Endothelial cell of hepatic sinusoid (primary cell): ENCODE measurements at regions not wholly inside any gene's neighbourhood (a gene's known extent, or its start where the extent isn't known, plus 50 kb on each side); places are given as distances from the start of the nearest gene placed in this dataset.

Source experiments
- in situ Hi-C: cut with HindIII; loops from 2 replicates; pipeline ENCODE4 v1.10.0; 2017; ENCODE audit warnings: low sequenced_read_pairs

DNA sequence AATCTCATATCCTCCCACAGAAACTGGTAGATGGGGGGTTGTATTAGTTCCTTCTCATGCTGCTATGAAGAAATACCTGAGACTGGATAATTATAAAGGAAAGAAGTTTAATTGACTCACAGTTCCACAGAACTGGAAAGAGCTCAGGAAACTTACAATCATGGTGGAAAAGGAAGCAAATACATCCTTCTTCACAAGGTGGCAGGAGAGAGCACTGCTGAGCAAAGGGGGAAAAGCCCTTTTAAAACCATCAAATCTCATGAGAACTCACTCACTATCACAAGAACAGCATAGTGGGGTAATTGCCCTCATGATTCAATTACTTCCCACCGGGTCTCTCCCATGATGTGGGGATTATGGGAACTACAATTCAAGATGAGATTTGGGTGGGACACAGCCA, 250.5 kb upstream of the GPRIN3 start:
- in situ Hi-C loops = no loop called here

DNA sequence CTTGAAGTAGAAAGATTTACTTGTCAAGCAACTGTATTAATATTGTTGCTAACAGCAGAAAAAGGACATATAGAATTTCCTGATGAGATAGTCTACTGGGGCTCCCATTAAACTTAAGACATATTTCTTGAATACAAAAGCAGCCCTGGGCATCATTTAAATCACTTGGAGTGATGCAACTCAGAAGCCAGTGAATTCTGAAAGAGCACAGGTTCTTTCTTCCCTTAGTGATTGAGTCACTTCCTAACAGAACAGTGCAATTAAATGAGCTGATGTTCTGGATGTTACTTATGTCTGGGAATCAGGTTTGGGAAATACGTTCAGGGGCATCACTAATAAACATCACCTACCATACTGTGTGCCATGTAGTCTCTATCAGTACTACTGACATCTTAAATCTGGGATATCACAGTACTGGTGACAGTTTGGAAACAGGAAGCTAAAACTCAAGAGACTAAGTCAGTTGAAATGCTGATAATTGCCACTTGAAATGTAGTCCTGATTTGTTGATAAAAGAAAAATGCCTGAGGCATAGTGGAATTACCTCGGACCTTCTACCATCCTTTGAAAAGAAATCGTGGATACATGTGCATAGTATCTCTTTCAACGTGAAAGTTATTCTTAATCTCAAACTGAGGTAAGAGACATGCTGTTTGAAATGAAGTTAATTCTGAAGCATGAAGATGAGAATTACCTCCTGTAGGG, 249.2 kb upstream of the GPRIN3 start:
- in situ Hi-C loops = no loop called here

DNA sequence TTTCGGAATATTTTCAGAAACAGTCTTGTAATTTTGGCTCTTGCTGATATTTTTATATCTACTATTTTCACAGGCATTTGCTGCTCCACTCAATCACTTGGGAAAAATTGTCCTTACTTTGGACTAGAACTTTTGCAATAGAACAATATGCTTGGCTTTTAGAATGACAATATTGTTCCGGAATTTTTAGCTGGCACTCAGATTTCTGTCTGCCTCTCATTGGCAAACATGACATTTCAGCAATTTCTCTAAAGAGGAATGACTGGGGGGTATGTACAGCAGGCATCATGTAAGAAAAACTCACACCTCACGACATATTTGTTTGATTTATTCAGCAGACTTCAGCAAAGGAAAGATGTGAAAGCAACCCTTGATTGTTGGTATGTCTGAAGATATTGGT, 243.6 kb upstream of the GPRIN3 start:
- in situ Hi-C loops = no loop called here

DNA sequence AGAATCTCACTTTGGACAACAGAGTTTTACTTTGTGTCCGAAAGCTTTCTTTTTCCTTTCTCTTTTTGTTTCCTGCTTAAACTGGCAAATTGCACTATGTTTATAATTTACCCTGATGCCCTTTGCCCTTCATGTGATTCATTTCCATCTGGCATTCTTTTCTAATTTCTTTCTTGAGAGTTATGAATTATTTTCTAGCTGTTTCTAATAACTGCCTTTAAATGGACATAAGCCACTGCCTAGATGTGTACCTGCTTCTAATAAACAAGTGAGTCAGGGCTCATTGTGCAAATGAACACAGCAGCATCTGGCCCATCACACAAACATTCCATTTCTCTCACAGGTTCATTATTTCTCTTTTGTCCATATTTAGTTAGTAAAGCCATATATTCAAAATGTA, 242.3 kb upstream of the GPRIN3 start:
- in situ Hi-C loops = no loop called here

DNA sequence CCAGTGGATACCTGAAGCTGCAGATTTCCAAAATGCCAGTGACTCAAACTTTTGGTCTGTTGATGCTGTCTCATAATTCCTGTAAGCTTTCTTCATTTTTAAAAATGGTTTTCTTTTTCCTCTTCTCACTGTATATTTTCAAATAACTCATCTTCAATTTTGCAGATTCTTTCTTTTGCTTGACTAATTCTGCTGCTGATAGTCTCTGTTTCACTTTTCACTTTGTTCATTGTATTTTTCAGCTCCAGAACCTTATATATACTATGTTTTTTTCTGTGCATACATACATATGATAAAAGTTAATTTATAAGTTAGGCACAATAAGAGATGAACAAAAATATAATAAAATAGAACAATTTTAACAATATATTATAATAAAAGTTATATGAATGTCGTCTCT, 237.7 kb upstream of the GPRIN3 start:
- in situ Hi-C loops = no loop called here

DNA sequence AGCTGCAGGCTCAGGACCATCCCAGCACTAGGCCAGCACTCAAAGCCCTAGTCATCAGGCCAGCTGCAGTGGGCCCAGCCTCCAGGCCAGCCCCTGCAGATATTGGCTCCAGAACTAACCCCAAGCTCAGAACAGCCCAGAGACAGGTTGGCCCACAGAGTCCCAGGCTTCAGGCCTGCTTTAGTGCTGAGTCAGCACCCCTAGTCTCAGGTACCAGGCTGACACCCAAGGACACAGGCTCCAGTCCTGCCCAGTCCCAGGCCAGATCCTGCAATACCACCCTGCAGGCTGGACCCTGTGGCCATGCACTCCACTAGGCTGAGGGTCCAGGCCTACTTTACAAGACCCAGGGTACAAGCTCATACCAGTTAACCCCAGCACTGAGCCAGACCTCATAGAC, 234.4 kb upstream of the GPRIN3 start:
- in situ Hi-C loops = no loop called here

DNA sequence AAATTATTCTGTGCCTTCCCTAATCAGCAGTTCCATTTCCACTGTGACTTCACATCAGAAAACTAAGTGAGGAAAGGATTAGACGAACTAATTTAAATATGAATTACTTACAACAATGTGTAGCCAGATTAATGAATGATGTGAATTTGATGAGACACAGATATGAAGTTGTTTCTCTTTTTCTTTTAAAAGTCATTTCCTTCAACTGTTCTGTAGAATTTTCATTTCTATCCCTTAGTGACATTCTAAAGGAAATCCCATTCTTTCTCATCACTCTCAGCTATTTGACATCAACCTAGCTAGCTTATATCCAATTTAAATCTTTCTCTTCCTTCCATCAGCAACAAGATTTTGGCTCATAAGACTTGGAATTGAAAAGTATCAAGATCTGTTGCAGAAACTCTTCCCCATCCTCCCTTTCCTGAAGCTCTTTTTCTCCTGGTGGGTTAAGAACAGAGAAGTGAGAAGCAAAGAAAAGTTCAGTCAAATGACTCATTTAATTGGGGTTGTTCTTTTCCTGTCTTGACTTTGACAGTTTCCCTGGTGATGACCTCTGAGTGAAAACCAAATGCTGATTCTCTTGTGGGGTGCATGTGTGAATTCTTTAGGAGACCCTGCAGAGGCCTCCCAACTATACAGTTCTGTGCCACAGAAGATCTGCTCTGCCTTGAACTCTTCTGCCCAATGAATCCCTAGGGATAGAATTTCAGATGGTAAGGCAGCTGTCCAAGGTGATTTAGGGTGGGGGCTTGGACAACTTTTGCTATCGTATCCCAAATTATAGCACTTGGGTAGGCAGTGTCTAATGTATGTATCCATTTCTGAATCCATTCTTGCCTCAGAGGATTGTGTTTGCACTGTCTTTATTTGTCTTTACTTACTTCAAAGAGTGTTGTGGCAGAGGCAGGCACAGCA, 232.5 kb upstream of the GPRIN3 start:
- in situ Hi-C loops = no loop called here

DNA sequence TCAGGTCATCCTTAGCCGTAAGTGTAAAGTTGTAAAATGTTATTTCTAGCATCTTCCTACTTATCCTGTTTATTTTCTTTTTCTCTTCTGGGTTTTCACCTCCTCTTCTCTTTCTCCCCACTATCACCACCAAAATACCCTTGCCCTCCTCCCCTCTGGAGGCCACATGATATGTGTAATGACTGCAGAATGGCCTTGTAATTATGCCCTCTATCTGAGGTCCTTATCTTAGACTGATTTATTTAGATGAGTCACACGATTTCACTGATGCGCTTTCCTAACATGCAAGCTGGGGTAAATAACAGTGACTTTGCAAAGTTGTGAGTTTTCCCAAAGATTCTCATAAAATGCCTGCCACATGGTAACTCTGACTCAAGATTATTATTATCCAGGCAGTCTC, 231.8 kb upstream of the GPRIN3 start:
- in situ Hi-C loops = no loop called here

DNA sequence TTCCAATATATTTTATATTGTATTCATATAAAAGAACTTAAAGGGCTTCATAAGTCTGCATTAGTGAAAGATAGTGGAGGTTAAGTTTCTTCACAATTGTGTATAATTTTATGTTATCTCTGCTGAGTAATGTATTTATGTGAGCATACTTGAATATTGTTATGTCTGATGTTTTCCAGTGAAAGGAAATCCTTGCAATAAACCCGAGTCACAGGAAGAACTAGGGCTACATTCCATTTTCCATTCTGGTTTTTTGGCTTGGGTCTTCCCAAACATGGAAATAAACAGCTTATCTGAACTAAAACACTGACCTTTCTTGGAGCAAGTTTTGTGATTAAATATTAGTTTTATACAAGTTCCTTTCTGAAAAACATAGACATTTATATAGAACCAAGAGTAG, 231.3 kb upstream of the GPRIN3 start:
- in situ Hi-C loops = no loop called here

DNA sequence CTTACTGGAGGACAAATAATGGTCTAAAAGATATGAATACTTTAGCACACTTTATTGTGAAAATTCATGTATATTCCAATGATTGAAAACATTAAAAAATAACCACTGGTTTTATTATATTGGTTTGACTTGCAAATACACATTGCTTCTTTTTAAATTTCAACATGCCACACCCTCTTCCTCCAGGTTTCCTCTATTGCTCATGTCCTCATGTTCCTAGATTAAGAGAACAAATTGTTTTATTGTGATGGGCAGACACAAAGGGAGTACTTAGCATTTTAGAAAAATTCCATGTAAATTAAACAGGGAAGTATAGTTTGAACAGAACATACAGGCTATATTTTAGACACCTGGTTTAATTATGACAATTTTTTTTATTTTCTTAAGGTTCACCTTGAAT, 230.6 kb upstream of the GPRIN3 start:
- in situ Hi-C loops = no loop called here

DNA sequence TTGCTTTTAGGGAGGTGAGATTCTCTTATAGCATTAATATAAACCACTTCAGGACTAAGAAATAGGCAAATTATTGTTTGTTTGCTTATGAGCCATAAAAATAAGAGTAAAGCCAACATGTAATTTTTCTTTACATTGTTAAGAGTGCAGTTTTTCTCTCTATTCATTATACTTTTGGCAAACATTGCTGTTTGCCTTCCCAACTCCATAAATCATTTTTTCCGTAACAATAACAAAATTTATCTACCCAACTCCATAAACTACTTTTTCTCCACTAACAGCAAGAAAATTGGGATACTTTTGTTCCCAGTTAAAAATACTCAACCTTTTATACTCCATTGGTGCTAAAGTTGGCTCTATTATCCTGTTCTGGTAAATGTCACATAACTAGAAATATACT, 229.7 kb upstream of the GPRIN3 start:
- in situ Hi-C loops = no loop called here

DNA sequence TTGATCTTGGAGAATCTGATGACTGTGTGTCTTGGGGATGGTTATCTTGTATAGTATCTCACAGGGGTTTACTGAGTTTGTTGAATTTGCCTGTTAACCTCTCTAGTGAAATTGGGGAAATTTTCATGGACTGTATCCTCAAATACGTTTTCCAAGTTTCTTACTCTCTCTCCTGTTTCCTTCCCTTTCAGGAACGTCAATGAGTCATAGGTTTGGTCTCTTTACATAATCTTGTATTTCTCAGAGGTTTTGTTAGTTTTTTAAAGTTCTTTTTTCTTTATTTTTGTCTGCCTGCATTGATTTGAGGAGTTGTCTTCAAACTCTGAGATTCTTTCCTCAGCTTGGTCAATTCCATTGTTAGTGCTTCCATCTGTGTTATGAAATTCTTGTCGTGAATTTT, 227.7 kb upstream of the GPRIN3 start:
- in situ Hi-C loops = no loop called here

DNA sequence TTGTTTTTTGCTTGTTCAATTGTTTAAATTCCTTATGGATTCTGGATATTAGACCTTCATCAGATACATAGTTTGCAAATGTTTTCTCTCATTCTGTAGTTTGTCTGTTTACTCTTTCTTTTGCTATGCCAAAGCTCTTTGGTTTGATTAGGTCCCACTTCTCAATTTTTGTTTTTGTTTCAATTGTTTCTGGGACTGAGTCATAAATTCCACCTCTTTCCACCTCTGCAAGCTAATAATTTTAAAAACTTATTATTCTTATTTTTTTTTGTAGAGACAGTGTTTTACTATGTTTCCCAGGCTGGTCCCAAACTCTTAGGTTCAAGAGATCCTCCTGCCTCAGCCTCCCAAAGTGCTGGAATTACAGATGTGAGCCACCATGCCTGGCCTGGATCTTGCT, 226.8 kb upstream of the GPRIN3 start:
- in situ Hi-C loops = no loop called here

DNA sequence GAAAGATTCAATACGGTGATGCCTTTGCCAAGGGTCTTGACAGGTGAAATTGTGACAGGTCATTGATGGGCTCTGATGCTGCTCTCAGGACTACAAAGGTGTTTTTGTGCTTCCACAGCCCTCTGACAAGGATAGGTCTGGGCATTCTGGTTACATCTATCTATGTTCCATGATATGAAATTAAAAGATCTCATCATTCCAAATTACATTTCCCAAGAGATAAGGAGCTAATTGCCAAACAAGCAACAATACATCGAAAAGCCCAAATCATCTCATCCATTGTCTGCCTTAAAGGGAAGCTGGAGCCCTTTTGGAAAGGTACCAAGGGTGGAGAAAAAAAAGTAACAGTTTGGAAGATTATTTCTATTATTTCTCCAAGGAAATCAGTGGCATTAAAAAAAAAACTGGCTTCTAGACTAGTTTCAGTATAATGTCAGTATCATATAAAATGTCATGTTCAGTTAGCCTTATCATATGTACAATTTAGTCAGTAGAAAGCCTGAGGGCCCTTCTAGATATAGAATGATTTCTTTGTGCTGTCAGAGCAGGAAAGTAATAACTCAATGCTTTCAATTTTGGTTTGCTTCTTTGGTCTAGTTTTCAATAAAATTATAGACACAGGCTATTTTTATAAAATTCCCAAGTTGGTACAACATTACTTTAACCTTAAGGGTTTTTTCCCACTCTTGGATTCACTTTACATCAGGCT, 224.5 kb upstream of the GPRIN3 start:
- in situ Hi-C loops = no loop called here

DNA sequence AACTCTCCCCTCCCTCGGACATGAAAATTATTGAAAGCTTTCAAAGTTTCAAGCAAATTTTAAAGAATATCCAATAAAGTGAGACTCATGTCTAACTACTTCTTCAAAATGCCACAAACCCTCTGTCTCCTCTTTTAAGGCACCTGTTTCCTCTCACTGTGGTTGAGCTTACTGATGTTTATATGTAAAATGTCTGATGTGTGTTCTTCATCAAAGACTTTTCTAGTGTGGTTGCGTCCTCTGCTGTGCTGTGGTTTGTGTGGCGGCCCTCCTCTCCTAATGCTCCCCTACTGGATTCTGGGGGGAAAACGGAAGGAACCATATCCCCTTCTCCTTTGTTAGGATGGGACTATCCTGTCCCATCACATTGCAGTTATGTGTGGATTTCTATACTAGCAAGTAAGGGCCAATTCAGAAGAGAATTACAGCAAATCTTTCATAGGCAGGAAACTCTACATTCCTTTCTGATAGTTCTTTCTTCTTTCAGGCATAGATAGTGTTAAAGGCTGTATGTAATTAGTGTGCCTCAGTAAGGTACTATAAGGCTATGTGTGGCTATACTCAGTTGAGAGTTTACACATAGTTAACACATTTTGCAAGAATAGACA, 221.0 kb upstream of the GPRIN3 start:
- in situ Hi-C loops = no loop called here

DNA sequence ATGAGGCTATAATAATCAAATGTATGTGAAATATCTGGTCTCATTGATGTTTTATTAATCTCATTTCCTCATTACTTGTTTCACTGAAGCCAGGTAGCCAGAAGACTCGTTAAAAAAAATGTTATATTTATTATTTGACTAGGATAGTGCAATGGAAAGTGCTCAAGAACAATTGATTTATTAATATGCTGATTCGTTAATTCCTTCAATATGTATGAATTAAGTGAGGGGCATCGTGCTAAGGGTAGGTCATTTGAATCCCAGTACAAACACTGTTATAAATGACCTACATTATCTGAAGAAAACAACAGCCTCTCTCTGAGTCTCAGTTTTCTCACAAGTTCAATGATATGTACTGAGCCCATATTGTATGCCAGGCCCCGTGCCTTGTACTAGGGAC, 214.2 kb upstream of the GPRIN3 start:
- in situ Hi-C loops = no loop called here

DNA sequence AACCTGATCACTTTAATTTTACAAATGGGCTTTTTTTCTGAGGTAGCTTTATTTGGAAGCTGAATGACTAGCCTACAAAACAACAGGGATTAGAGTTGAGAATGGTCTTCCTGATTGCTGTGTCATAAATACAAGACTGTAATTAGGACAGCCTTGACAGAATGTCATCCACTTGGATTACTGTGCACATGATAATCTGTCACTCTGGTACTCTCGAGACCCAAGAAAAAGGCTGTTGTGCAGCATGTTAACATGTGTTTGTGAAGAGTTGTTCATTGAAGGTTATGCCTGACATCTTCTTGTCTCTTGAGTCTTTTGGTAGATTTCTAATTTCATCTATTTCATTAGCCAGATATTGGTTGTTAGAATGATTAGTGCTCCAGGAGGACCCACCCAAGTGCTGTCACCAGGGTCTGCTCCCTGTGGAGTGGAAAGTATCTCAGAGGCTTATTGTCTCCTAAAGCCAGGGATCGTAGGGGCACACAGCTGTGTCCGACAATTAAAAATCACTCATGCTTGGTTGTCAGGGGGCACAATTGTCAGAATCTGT, 212.2 kb upstream of the GPRIN3 start:
- in situ Hi-C loops = no loop called here

DNA sequence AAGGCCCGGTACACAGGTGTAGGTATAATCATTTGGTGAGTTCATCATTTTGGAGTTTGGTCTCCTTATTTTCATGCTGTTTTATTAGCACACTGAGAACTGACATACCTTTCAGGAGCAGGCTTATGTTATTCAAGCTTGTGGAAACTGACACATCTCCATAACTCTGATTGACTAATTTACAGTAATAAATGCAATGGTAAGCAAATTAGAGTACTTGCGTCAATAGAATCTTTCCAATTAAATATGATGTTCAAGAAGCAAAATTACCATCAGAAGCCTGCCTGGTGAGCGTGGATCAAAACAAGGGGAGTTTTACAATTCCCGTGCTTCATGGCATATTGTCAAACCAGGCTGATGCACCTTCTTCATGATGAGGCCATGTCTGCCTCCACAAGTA, 210.7 kb upstream of the GPRIN3 start:
- in situ Hi-C loops = no loop called here

DNA sequence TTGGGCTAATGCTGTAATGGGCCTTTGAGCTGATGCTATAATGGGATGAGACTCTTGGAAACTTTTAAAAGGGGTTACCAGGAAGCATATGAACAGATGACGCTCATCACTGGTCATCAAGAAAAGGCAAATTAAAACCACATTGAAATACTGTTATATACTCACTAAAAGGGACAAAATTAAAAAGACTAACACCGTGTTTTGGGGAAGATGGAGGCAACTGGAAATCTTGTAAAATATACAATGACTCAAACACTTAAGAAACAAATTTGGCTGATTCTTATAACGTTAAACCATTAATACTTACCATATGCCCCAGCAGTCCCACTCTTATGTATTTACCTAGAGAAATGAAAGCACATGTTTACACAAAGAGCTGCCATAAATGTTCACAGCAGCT, 207.2 kb upstream of the GPRIN3 start:
- in situ Hi-C loops = no loop called here

DNA sequence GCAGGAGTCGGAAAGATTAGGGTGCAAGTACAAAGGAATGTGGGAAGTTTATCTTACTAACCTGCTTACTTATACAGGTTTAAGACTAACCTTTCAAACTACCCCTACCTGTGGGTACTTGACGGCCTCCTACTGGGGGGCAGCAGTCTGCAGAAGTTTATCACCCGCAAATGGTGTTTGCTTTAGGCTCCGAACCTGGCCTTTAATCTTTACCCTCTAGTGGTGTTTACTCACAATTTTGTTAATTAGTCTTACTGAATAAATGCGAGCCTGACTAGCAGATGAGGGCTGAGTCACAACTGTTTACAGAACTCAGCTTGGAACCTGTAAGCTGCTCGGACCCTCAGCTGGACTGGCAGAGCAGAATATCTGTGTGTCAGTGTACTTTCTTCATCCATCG, 204.2 kb upstream of the GPRIN3 start:
- in situ Hi-C loops = no loop called here

DNA sequence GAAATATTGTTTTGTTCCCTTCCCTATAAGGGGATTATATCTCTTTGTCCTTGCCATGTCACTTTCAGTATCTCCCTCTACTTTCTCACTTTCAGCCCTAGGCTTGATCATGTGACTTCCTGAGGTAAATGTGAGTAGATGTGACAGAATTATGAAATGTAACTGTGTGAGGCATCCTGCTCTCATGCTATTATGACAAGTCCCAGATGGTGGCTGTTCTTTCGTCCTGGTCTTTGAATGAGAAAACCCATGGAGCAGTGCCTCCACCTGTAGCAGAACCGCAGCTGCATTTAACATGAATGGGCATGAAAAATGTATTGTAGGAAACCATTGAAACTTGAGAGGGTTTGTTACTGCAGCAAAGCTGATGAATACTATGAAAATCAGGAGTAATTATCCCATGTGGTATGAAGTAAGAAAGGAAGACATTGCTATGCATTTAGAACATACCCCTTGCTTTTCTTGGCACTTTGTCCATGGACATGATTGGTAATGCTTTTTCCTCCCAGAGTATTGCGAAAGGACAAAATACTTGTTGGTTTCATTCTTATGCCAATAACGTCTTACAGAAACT, 202.2 kb upstream of the GPRIN3 start:
- in situ Hi-C loops = no loop called here
